ENCODE measurements at regions not wholly inside any gene's neighbourhood (a gene's known extent, or its start where the extent isn't known, plus 50 kb on each side); places are given as distances from the start of the nearest gene placed in this dataset.

DNA sequence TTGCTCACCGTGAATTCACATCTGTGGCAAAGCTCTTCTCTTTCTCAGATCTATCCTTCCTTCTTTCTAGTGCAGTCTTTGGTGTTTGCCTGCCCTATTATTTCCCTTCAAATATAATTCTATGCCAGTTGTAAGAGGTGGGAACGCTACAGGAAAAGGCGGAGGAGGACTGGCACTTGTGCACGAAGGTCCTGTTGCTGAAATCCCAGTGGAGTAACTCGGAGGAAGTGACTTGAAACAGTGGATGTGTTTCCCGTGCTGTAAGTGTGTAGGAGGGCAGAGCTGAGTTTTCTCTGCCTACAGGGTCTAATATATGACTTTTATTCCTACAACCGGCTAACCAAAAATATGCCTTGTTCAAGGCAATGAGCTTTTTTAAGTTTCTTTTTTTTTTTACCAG is 754.8 kb downstream of the QKI start:
- no peaks in the 10 kb centered on the region for H3K27me3 ChIP-seq
- DNase-seq (ENCODE audit: low spot score), result no peak
- WGBS (ENCODE audit: low lambda C conversion rate, missing lambda C conversion rate), result 97% methylated on average over 7 of the region's 7 CpGs
- H3K9me2 ChIP-seq (replicated peaks; ENCODE audit: insufficient read depth), result no peaks in the 10 kb centered on the region
- H3K9me3 ChIP-seq (ENCODE audit: low read depth), result no peaks in the 10 kb centered on the region
- H3K27ac ChIP-seq, result no peak overlapping the region
- TF ChIP-seq EZH2 (IDR thresholded peaks at IDR 0.05; ENCODE audit: borderline replicate concordance) (no peak), EZH2phosphoT487 (IDR thresholded peaks at IDR 0.05; ENCODE audit: low read depth, severe bottlenecking, unreplicated experiment) (no peak)
- TF ChIP-seq, protein P1, sequence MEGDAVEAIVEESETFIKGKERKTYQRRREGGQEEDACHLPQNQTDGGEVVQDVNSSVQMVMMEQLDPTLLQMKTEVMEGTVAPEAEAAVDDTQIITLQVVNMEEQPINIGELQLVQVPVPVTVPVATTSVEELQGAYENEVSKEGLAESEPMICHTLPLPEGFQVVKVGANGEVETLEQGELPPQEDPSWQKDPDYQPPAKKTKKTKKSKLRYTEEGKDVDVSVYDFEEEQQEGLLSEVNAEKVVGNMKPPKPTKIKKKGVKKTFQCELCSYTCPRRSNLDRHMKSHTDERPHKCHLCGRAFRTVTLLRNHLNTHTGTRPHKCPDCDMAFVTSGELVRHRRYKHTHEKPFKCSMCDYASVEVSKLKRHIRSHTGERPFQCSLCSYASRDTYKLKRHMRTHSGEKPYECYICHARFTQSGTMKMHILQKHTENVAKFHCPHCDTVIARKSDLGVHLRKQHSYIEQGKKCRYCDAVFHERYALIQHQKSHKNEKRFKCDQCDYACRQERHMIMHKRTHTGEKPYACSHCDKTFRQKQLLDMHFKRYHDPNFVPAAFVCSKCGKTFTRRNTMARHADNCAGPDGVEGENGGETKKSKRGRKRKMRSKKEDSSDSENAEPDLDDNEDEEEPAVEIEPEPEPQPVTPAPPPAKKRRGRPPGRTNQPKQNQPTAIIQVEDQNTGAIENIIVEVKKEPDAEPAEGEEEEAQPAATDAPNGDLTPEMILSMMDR (IDR thresholded peaks at IDR 0.05; ENCODE audit: poor library complexity), result no peak
- H3K4me2 ChIP-seq, result no peak overlapping the region
- no peaks in the 10 kb centered on the region for H3K4me1 ChIP-seq (ENCODE audit: insufficient read depth)
- no peaks in the 10 kb centered on the region for H3K36me3 ChIP-seq (replicated peaks; ENCODE audit: insufficient read depth, low read depth)
- H4K20me1 ChIP-seq (ENCODE audit: insufficient read depth, poor library complexity, severe bottlenecking), result no peaks in the 10 kb centered on the region
- no peak overlapping the region for H3K4me3 ChIP-seq
- no peaks in the 10 kb centered on the region for H3K79me2 ChIP-seq
- no peak overlapping the region for H2AFZ ChIP-seq

DNA sequence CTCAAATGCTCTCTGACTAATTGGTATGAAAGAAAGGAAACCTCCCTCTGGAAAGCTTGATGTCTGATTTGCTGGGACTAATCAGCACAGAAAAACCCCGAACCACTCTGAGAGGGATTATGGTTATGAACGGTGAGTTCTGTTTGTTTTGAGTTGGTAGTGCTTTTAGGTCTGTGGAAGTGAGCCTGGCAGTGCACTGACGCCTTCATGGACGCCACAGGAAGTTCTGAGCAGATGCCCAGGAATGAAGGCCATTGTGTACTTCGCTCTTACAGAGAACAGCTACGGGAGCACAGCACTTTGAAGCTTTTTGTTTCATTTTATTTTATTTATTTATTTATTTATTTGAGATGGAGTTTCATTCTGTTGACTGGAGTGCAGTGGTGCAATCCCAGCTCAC is 754.1 kb downstream of the QKI start:
- Histone ChIP-seq H2AFZ (no peak overlapping the region), H3K4me2 (no peak overlapping the region), H3K4me3 (no peak overlapping the region), H3K27ac (no peak overlapping the region), H3K79me2 (no peaks in the 10 kb centered on the region), H3K27me3 (no peaks in the 10 kb centered on the region), H4K20me1 (ENCODE audit: insufficient read depth, poor library complexity, severe bottlenecking) (no peaks in the 10 kb centered on the region), H3K4me1 (ENCODE audit: insufficient read depth) (no peaks in the 10 kb centered on the region), H3K36me3 (replicated peaks; ENCODE audit: insufficient read depth, low read depth) (no peaks in the 10 kb centered on the region), H3K9me2 (replicated peaks; ENCODE audit: insufficient read depth) (no peaks in the 10 kb centered on the region), H3K9me3 (ENCODE audit: low read depth) (no peaks in the 10 kb centered on the region)
- 78% methylated on average over 6 of the region's 6 CpGs for WGBS (ENCODE audit: low lambda C conversion rate, missing lambda C conversion rate)
- no peak for DNase-seq (ENCODE audit: low spot score)
- no peak for TF ChIP-seq EZH2phosphoT487 (IDR thresholded peaks at IDR 0.05; ENCODE audit: low read depth, severe bottlenecking, unreplicated experiment)
- TF ChIP-seq, protein P1 (IDR thresholded peaks at IDR 0.05; ENCODE audit: poor library complexity), result no peak
- TF ChIP-seq EZH2 (IDR thresholded peaks at IDR 0.05; ENCODE audit: borderline replicate concordance), result no peak

DNA sequence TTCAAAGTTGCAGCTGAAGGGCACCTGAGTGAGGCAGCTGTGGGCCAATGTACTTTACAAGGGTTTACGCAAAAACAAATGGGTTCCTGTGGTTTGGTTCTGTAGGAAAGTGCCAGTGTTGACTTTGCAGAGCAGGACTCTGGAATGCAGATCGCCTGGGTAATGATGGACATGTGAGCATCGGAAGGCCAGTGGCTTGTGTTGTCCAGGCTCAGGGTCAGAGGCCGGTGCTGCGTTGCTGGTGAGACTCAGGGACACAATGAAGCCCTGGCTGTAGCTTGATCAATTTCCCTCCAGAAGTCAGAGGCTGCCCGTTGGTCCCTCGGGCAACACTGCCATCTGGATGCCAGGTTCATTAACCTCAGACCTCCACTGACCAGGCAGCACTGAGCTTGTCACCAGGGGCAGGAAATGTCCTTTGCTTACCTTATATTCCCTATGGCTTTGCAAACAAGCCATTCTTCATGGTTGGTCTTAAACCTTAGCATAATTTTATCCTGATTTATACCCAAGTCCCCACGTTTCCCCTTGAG is 753.4 kb downstream of the QKI start:
- H3K4me2 ChIP-seq, result no peak overlapping the region
- no peaks in the 10 kb centered on the region for H3K9me2 ChIP-seq (replicated peaks; ENCODE audit: insufficient read depth)
- no peaks in the 10 kb centered on the region for H3K4me1 ChIP-seq (ENCODE audit: insufficient read depth)
- H3K9me3 ChIP-seq (ENCODE audit: low read depth), result no peaks in the 10 kb centered on the region
- H3K4me3 ChIP-seq, result no peak overlapping the region
- H4K20me1 ChIP-seq (ENCODE audit: insufficient read depth, poor library complexity, severe bottlenecking), result no peaks in the 10 kb centered on the region
- no peaks in the 10 kb centered on the region for H3K79me2 ChIP-seq
- H3K36me3 ChIP-seq (replicated peaks; ENCODE audit: insufficient read depth, low read depth), result no peaks in the 10 kb centered on the region
- no peak overlapping the region for H2AFZ ChIP-seq
- WGBS (ENCODE audit: low lambda C conversion rate, missing lambda C conversion rate), result 89% methylated on average over 8 of the region's 8 CpGs
- H3K27me3 ChIP-seq, result no peaks in the 10 kb centered on the region
- no peak for DNase-seq (ENCODE audit: low spot score)
- H3K27ac ChIP-seq, result no peak overlapping the region
- no peak for TF ChIP-seq EZH2 (IDR thresholded peaks at IDR 0.05; ENCODE audit: borderline replicate concordance)
- TF ChIP-seq EZH2phosphoT487 (IDR thresholded peaks at IDR 0.05; ENCODE audit: low read depth, severe bottlenecking, unreplicated experiment), result no peak
- TF ChIP-seq, protein P1 (IDR thresholded peaks at IDR 0.05; ENCODE audit: poor library complexity), result no peak

DNA sequence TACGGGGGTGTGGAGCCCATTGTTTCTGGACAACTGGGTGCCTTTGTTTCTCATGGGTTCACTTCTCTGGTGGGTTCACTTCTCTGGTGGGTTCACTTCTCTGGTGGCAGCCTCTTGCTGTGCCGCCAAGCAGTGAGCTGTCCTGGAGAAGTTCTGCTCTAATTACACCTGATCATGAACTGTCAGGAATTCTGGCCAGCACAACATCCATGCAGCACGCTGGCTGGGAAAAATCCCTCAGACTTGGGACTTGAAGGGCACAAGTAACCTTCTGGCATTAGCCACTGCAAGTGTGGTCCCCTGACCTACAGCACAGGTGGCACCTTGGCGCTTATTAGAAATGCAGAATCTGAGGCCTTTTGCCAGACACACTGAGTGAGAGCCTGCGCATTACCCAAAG is 752.5 kb downstream of the QKI start:
- no peaks in the 10 kb centered on the region for H3K4me1 ChIP-seq (ENCODE audit: insufficient read depth)
- no peaks in the 10 kb centered on the region for H3K79me2 ChIP-seq
- H3K27ac ChIP-seq, result no peak overlapping the region
- H3K4me2 ChIP-seq, result no peak overlapping the region
- no peak overlapping the region for H2AFZ ChIP-seq
- no peaks in the 10 kb centered on the region for H4K20me1 ChIP-seq (ENCODE audit: insufficient read depth, poor library complexity, severe bottlenecking)
- no peaks in the 10 kb centered on the region for H3K36me3 ChIP-seq (replicated peaks; ENCODE audit: insufficient read depth, low read depth)
- no peaks in the 10 kb centered on the region for H3K9me3 ChIP-seq (ENCODE audit: low read depth)
- no peaks in the 10 kb centered on the region for H3K27me3 ChIP-seq
- TF ChIP-seq, protein P1 (IDR thresholded peaks at IDR 0.05; ENCODE audit: poor library complexity), result no peak
- WGBS (ENCODE audit: low lambda C conversion rate, missing lambda C conversion rate), result 93% methylated on average over 5 of the region's 5 CpGs
- no peak overlapping the region for H3K4me3 ChIP-seq
- no peak for DNase-seq (ENCODE audit: low spot score)
- no peaks in the 10 kb centered on the region for H3K9me2 ChIP-seq (replicated peaks; ENCODE audit: insufficient read depth)
